Osteoblast (primary cell): ENCODE measurements at regions not wholly inside any gene's neighbourhood (a gene's known extent, or its start where the extent isn't known, plus 50 kb on each side); places are given as distances from the start of the nearest gene placed in this dataset.

Experiments used
- DNase-seq: peaks from one replicate; pipeline ENCODE4 v3.0.0; 2011; ENCODE audit warnings: low spot score, mixed read lengths; ENCODE audit not compliant: insufficient read length; ENCODE audit errors: missing footprints
- H2AFZ ChIP-seq: 2 replicates; pipeline ENCODE4 v1.6.0; 2011; ENCODE audit warnings: mild to moderate bottlenecking, low read length
- H3K27ac ChIP-seq: 2 replicates; pipeline ENCODE4 v1.5.1; 2011; ENCODE audit warnings: mild to moderate bottlenecking, low read depth, low read length, moderate library complexity
- H3K27me3 ChIP-seq: 2 replicates; pipeline ENCODE4 v1.6.0; 2012; ENCODE audit warnings: mild to moderate bottlenecking, control low read depth, inconsistent platforms, low read length, moderate library complexity; ENCODE audit not compliant: insufficient read depth
- H3K36me3 ChIP-seq: 2 replicates; pipeline ENCODE4 v1.5.1; 2011; ENCODE audit warnings: mild to moderate bottlenecking, low read length, control low read depth, moderate library complexity; ENCODE audit not compliant: insufficient read depth
- H3K4me1 ChIP-seq: 2 replicates; pipeline ENCODE4 v1.5.1; 2011; ENCODE audit warnings: mild to moderate bottlenecking, low read length, control low read depth, moderate library complexity; ENCODE audit not compliant: insufficient read depth
- H3K4me2 ChIP-seq: 2 replicates; pipeline ENCODE4 v1.6.0; 2011; ENCODE audit warnings: mild to moderate bottlenecking, low read length; ENCODE audit not compliant: insufficient read depth
- H3K4me3 ChIP-seq: fragments of 200-600 bp; sonication (generic); 3 replicates; pipeline ENCODE4 v1.5.1; 2012; ENCODE audit warnings: mild to moderate bottlenecking, low read length, inconsistent platforms; ENCODE audit not compliant: insufficient read depth
- H3K79me2 ChIP-seq: 2 replicates; pipeline ENCODE4 v1.6.0; 2012; ENCODE audit warnings: mild to moderate bottlenecking, low read length, control low read depth, inconsistent platforms; ENCODE audit not compliant: insufficient read depth
- H3K9me3 ChIP-seq: 2 replicates; pipeline ENCODE4 v1.5.1; 2011; ENCODE audit warnings: low read depth, low read length, control low read depth
- H4K20me1 ChIP-seq: 2 replicates; pipeline ENCODE4 v1.6.0; 2012; ENCODE audit warnings: mild to moderate bottlenecking, low read length, control low read depth; ENCODE audit not compliant: insufficient read depth
- CTCF ChIP-seq: IDR thresholded peaks from 2 replicates; pipeline ENCODE4 v1.5.1; 2011; ENCODE audit warnings: mild to moderate bottlenecking, low read depth, low read length, moderate library complexity; ENCODE audit errors: extremely low read depth

GRCh38 chr2:173669888-173670287 lies 295.3 kb downstream of the SP3 start:
- Histone ChIP-seq H3K4me2 (no peak overlapping the region), H3K4me3 (no peak overlapping the region), H3K9me3 (no peaks in the 10 kb centered on the region), H3K4me1 (no peaks in the 10 kb centered on the region), H3K36me3 (no peaks in the 10 kb centered on the region), H3K79me2 (no peaks in the 10 kb centered on the region), H4K20me1 (no peaks in the 10 kb centered on the region), H3K27ac (no peak overlapping the region), H2AFZ (no peak overlapping the region), H3K27me3 (peaks cover 9% of the 10 kb centered on the region)
- TF ChIP-seq CTCF, result no peak
- no peak for DNase-seq

DNA sequence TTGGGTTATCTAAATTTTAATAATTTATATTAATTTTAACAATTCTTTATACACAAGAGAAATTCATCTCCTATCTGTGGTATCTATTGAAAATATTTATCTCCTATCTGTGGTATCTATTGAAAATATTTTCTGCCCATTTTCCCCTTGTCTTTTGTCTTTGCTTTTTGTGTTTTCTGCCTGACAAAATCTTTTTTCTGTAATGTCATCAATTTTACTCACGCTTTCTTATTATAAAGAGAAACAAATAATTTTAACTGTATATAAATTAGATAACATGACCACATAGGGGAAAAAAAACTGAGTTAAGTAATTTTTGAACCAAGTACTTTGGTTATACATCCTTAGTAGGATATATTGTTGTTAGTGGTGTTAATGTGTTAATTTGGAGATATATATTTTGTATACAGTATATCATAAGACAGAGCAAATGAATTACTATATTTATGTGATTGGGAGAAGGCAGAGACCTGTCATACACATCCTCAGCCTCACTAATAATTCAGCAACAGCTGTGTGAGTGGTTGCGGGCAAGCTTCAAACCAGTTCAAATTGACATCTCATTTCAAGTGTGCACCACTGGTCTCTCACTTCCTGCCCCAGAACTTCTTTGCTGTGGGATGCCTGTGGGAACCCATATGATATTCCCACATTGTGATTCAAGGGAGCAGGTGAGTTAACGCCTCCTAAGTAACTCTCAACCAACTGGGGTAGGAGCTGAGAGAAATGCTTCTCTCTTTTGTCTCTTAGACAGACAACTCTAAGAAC lies 292.4 kb downstream of the SP3 start:
- no peak for DNase-seq
- Histone ChIP-seq H3K4me2 (no peak overlapping the region), H3K27me3 (peaks cover 3% of the 10 kb centered on the region), H4K20me1 (no peaks in the 10 kb centered on the region), H3K27ac (no peak overlapping the region), H3K79me2 (no peaks in the 10 kb centered on the region), H2AFZ (no peak overlapping the region), H3K36me3 (no peaks in the 10 kb centered on the region), H3K4me1 (no peaks in the 10 kb centered on the region), H3K4me3 (no peak overlapping the region), H3K9me3 (no peaks in the 10 kb centered on the region)
- TF ChIP-seq CTCF, result no peak

GRCh38 chr2:173673640-173674039 lies 291.5 kb downstream of the SP3 start:
- no peak overlapping the region for H3K4me3 ChIP-seq
- H3K36me3 ChIP-seq, result no peaks in the 10 kb centered on the region
- no peaks in the 10 kb centered on the region for H3K79me2 ChIP-seq
- no peak for DNase-seq
- no peak overlapping the region for H3K27ac ChIP-seq
- no peak for TF ChIP-seq CTCF
- no peaks in the 10 kb centered on the region for H3K9me3 ChIP-seq
- H4K20me1 ChIP-seq, result no peaks in the 10 kb centered on the region
- peaks cover 3% of the 10 kb centered on the region for H3K27me3 ChIP-seq
- no peaks in the 10 kb centered on the region for H3K4me1 ChIP-seq
- H2AFZ ChIP-seq, result no peak overlapping the region
- H3K4me2 ChIP-seq, result no peak overlapping the region

DNA sequence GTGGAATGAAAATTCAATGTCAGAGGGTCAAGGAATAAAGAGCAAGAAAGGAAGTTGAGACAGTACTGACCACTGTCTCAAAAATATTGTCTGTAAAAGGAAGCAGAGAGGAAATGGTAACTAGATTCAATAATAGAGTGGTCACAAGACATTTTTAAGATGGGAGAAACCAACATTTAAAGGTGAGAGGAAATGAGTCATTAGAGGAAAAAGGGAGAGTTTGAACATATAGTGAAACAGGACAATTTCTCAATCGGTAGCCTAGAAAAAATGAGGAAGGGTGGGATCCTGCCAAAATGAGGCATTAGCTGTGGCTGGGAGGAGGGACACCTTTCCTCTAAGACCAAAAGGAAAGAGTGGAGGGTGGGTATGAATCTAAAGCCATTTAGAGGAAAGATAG lies 288.5 kb downstream of the SP3 start:
- Histone ChIP-seq H4K20me1 (no peaks in the 10 kb centered on the region), H2AFZ (no peak overlapping the region), H3K9me3 (no peaks in the 10 kb centered on the region), H3K4me1 (no peaks in the 10 kb centered on the region), H3K36me3 (no peaks in the 10 kb centered on the region), H3K27me3 (peaks cover 3% of the 10 kb centered on the region), H3K4me2 (no peak overlapping the region), H3K27ac (no peak overlapping the region), H3K4me3 (no peak overlapping the region), H3K79me2 (no peaks in the 10 kb centered on the region)
- TF ChIP-seq CTCF, result no peak
- DNase-seq, result no peak
